ENCODE measurements at regions not wholly inside any gene's neighbourhood (a gene's known extent, or its start where the extent isn't known, plus 50 kb on each side); places are given as distances from the start of the nearest gene placed in this dataset.

DNA sequence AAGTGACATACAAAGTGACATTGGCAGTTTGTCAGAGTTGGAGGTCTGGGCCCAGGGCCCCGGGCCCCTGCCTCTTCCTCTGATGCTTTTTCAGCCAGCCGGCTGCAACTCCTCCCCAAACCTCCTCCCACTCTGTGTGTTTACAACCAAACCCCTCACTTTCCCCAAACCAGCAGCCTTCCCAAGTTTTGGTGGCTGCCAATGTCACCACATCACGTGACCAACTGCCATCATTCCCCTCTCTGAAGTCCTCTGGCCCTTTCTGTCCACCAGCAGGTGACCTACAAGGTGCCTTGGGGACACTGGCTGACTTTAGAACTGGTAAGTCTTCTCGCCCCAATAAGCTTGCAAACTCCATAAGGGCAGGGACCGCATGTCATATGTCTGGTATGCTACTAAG is 357.7 kb downstream of the BCOR start:
- no peak for DNase-seq (ENCODE audit: low read depth)

DNA sequence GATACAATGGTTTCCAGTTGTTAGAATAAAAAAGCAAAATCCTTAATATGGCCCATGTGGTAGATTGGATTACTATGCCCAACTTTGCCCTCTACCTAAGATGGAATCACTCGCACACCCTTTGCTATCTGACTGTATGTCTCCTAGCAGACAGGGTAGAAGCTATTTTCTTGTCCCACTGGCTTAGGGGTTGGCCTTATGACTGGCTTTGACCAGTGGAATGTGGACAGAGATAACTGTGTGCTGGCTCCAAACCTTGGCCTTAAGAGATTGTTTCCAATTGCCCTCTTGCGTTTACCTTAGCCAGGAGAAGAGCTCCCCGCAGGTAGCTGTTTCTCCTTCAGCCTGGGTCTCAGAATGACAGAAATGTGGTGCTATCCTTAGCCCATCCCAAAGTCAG is 355.9 kb downstream of the BCOR start:
- no peak for DNase-seq (ENCODE audit: low read depth)

DNA sequence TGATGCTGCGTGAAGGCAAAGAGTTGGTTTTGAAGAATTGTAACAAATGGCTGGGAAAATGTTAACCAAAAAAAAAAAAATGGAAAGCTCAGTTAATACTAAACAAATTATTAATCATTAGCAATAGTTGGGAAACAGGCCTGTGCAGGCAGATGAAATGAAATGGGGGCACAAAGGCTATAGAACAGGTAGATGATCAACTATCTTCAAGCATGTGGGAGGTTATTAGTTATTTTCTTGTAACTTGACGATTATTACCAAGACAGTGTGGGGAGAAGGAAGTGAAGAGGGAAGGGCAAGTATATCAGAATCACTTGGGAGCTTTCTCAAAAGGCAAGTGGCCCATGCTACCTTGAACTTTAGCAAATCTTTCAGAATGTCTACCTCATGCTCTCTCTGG is 351.9 kb downstream of the BCOR start:
- no peak for DNase-seq (ENCODE audit: low read depth)

DNA sequence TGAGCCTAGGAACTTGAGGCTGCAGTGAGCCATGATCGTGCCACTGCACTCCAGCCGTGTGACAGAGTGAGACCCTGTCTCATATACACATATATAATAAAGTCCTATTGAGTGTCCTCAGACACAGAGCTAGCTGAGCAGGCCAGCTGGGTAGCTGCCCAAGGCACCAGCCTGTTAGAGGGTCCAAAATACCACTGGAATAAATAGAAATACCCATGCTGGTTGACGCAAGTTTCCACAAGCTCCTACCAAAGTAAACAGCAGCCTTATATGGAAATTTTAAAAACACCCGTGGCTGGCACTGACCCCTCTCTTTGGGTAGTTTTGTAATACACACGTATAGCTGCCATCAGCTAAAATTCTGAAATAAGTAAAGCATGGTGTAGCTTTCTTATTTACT is 348.6 kb downstream of the BCOR start:
- no peak for DNase-seq (ENCODE audit: low read depth)

DNA sequence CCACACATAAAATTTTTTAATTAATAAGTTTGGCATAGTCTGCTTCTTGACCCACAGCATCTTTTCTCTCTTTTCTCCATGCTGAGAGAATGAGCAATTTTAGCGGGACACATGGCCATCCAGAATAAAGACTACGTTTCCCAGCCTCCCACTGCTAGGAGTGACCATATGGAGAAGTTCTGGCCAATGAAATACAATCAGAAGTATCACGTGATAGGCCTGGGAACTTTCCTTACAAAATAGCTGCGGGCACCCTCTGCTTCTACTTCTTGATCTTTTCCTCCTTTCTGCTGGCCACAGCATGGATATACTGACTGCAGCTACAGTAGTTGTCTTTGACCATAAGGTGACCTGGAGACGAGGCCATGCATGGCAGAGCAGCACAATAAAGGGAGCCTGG is 348.0 kb downstream of the BCOR start:
- DNase-seq (ENCODE audit: low read depth) = no peak

DNA sequence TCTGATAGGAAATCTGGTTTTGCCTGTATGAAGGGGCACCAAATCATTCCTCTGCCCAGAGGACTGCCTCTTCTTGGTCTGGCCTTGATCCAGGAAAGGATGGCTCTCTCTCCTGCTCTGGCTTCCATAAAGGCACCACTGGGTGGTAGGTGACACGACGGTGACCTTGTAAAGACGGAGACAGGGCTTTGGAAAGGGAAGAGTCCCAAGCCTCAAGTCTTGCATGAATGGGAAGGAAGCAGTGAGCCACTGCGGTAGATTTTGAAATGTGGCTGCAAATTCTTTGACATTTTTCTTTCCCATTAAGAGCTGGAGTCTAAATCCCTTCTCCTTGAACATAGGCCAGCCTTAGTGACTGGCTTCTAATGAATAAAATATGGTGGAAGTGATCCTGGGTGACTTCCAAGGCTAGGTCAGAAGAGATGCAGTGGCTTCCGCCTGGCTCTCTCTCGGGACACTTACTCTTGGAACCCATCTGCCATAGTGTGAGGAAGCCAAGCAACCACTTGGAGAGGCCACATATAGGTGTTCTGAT is 347.4 kb downstream of the BCOR start:
- no peak for DNase-seq (ENCODE audit: low read depth)

DNA sequence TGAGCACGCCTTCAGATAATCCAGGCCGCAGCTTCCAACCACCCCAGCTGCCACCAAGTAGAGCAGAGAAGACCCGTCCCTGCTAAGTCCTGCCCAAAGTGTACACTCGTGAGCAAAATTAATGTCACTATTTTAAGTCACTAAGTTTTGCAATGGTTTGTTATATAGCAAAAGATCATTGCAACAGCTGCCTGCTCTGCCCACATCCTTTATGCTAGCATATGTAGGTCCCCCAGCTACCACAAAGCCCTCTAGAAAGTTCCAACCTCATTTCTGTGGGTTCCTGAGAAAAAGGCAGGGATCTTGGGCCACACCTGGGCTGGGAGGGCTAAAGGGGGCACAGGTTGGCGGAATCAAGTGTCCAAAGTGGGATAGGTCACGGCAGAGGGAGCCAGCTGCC is 346.9 kb downstream of the BCOR start:
- DNase-seq (ENCODE audit: low read depth) = no peak

DNA sequence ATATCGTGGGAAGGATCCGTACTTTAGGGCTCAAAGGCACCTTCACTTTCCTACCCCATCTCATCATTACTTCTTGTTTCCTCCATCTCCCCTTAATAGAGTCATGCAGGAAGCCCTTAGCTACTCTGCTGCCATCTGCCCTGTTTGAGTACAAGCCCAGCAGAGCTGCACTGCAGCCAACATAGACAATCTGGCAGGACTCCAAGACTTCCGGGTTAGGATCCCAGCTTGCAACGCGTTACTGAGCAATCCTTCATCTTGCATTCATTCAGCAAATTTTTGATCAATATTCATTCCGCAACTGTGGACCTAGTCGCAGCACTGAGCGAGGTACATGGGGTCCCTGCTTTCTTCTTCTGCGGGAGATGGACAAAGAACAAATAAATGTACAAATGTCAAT is 344.9 kb downstream of the BCOR start:
- peak; percentile 31 for DNase-seq (ENCODE audit: low read depth)

DNA sequence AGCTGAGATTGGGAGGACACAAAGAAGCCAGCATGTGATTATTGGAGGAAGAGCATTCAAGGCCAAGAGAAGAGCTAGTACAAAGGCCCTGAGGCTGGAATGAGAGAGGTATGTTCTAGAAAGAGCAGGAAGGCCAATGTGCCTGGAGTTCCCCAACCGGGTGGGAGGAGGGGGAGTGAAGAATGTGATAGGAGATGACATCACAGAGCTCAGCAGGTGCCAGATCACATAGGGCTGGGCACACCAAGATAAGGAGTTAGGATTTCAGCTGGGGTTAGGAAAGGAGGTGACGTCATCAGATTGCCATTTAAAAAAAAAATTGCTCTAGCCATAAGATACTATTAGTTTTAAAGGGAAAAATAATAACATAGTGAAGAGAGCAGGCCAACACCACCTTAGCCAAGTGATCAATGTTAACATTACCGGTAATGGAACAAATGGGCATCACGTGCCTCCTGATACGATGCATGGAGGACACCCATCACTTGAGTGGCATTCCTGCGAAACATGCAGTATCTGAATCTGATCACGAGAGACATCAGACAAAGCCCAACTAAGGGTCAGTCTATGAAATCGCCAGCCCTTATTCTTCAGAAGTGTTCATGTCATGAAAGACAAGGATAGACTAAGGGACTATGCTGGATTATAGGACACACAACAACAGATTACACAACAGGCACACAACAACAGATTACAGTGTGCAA is 344.3 kb downstream of the BCOR start:
- DNase-seq (ENCODE audit: low read depth) = peak; percentile 81

DNA sequence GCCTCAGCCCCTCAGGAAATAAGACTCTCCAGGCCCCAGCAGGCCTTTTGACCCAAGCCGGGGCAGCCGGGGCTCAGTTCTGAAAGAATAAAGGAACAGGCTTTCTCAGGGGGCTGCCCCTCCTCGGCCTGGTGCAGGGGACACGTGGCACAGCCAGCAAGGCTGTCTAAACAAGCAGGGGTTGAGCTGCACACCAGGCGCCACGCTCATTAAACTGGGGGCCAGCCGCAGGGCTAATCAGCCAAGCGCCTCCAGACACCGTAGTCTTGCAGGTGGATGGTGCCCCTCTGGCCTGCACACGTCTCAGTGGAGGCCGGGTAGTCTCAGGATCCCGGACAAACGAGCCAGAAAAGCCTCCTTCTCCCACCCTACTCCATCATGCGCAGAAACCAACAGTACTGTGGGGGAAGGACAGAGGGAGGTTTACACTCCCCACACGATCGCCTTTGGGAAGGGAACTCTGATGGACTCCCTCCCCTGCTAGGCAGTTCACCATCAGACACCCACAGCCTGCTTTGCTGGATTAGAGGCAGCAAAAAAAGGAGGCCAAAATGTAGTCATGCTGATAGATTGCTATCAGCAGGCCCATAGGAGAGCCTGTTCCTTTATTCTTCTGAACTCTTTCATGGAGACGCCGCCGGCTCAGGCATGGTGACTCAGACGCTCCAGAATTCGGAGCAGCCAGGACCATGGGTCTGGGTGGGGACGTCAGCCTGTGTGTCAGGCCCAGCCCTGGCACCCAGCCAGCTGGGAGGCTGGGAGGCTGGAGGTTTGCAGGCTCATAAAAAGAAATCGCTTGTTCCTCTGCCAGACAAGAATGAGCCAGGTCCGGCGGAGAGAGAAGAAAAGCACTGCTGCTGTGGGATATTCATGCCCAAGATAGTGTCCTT is 342.4 kb downstream of the BCOR start:
- peak; percentile 89 for DNase-seq (ENCODE audit: low read depth)

DNA sequence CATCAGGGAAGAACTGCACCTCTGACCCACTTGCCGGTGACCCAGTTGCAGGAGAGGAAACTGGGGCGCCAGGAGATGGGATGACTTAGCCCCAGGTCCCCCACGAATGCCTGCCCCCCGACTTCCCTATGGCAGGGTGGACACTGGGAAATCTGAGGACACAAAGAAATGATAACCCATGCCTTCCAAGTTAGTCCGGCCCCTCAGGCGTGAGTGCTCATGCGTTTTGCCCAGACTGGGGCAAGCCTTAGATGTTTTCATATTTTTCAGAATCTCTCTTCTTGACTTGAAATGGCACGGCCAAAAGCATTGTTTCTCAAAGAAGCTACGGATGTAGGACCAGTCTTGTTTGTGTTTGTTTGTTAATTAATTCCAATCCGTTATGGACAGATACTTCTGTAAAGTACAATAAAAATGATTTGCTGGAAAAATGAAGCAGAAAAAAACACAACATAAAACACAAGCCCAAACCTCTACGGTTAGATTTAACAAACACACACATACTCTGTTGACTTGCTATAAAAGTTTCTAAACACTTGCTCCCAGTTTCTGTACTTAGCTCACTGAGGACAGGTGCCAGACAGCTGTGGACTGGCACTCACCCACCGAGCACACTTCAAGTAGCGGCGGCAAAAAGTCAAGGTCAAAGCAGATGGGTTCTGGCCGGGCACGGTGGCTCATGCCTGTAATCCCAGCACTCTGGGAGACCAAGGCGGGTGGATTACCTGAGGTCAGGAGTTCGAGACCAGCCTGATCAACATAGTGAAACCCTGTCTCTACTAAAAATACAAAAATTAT is 341.5 kb downstream of the BCOR start:
- DNase-seq (ENCODE audit: low read depth) = no peak

DNA sequence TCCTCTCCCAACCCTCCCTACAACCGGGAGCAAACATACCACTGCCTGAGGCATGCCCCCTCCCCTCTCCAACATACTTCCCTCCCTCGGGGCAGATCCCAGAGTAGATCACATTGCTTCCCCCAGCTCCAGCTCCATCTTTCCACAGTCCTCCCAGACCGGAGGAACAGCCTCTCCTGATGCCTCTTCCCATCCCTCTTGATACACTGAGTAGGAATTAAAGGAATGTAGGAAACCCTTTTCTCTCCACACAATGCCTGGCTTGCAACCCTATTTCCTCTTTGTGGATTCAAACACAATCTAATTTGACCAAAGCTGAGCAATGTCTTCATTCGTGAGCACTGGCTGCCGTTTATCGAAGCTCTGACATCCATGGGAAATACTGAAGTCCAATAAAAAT is 339.8 kb downstream of the BCOR start:
- peak; percentile 59 for DNase-seq (ENCODE audit: low read depth)

DNA sequence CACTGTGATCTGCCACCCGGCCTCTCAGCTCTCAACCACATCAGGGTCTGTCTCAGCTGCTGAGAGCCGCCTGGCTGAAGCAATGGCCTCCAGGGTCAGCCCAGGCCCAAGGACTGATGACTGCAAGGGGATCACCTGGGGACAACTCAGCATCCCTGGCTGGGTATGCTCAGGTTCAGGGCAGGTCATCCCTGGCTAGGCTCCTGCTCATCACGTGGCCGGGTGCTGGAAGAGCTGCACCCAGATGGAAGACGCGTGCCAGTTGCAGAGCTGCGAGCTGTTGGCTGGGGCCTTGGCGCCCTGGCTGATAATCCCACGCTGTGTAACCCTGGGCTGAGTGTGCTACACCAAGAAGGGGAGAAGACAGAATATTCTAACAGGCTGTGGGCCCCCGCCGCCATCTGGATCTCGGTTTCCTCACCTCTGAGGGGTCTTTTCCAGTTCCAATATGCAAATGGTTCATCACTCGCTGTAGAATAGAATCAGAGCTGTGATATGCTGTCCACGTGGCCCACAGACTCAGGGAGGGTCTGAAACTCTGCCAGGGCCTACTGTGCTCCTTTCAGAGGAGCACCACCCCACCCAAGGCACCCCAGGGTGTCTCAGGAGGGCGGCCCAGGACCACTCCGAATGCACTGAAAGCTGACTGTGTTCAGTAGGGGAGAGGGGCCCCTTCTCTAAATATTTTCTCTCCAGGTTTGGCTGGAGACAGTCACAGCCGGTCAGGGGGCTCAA is 338.8 kb downstream of the BCOR start:
- DNase-seq (ENCODE audit: low read depth) = no peak

DNA sequence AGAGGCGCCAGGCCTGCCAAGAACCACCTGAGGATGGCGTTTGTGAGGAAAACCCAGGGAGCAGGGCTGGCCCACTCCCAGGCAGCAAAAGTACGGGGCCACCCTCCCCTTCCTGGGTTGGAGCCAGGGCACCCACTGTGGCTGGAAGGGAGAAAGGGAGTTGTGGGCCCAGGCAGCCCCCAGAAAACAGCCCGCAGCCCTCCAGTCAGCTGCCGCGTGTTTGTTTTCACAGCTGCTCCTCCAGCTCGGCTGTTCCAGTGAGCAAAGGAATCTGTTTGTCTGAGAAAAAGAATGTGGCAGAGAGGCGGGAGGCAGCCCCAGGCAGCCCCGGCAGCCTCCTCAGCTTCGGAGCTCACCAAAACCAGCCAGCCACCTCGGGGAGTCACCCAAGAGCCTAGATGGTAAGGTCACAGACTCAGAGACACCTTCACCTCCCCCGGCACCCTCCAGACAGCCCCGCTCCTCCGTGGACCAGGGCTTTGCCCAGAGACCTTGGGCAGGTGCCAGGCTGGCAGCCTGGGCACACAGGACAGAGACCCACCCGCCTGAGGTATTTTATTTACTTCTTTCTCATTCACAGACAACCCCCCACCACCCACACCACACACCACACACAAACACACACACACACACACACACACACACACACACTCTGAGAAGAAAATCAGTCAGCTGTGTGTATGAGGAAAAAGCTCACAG is 338.1 kb downstream of the BCOR start:
- DNase-seq (ENCODE audit: low read depth) = peak; percentile 49

DNA sequence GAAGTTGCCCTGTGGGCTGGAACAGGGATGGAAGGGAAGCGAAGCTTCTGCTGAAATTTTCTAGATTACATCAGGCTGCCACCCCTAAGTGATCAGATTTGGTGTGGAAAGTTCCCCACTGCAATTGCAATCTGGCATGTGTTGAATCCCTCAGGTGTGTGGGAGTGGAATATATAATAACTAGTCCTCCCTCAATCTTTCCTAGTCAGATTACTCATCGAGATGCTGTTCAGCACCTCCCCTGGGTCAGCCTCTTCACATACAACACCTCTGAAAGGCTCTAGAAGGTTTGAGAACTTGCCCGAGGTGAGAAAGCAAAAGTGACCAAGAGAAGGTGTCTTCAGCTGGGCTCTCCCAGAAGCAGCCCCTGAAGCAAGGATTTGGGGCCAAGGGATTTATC is 336.8 kb downstream of the BCOR start:
- DNase-seq (ENCODE audit: low read depth) = peak; percentile 70

DNA sequence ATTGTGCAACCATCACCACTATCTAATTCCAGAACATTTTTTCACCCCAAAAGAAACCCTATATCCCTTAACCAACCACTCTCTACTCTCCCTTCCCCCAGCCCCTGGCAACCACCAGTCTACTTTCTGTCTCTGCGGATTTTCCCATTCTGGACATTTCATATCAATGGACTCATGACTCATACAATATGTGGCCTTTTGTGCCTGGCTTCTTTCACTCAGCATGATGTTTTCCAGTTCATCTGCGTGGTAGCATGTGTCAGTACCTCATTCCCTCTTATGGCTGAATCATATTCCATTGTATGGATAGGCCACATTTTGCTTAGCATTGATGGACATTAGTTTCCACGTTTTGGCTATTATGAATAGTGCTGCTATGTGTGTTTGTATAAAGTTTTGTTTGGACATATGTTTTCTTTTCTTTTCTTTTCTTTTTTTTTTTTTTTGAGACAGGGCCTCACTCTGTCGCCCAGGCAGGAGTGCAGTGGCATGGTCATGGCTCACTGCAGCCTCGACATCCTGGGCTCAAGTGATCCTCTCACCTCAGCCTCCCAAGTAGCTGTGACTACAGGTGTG is 335.4 kb downstream of the BCOR start:
- peak; percentile 93 for DNase-seq (ENCODE audit: low read depth)

DNA sequence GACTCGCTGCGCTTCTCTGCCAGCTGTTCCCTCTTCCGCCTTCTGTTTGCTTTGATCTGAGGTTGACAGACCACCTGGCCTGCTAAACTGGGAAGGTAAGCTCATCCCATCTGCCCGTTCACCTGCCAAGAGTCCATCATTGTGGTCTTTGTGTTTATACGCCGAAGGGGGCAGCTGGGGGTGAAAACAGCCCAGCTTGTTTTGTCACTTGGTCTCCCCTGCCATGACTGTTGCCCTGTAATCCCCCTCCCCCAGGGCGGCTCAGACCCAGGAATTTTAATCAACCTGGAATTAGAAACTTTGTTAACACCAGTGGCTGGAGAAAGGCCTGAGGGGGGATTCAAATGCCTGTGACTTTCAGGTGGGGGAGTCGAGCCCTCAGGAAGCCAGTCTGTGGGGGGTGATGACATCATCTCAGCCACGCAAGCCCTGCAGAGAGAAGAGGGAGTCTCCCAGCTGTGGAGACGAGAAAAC is 333.3 kb downstream of the BCOR start:
- DNase-seq (ENCODE audit: low read depth) = peak; percentile 45

DNA sequence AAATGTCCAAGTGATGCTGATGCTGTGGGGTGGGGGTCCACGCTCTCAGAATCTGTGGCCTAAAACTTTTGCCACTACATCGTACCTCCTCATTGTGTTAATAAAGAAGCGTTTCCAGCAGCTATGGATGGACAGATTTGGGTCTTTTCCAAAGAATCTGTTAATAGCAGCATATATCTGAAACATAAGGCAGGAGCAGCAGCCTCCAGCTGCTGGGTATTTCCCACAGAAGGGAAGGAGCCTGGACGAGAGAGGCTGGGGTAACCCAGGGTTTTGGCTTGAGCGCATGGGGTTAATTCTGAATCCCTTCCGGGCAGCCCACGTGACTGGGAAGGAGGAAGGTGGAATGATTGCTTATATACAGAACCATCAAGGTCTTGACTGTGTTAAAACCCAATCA is 332.4 kb downstream of the BCOR start:
- DNase-seq (ENCODE audit: low read depth) = no peak

DNA sequence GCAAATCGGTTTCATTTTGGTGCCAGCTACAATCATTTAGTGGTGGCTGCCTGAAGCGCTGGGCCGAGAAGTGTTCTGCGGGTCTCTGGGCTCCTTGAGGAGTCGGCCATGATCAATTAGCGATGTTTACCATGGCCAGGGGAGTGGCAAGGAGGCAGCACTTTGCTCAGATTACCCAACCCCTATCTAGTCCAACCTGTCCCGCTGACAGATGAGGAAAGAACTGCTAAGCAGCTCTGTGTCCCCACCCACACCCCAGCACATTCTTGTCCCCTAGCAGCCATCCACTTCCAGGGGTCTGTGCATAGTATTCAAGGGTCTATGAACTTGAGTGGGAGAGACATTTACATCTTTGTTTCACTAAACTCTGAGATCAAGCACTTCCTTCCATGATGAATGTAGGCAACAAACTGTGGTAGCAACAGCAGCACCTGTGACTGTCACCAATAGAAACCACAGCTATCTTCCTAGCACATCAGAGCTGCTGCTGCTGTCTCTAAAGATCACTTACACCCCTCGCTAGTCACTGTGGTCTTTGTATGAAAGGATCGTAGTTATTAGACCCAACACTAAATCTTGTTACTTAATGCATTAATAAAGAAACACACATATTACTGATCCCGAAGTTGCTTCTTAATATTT is 331.6 kb downstream of the BCOR start:
- DNase-seq (ENCODE audit: low read depth) = no peak

DNA sequence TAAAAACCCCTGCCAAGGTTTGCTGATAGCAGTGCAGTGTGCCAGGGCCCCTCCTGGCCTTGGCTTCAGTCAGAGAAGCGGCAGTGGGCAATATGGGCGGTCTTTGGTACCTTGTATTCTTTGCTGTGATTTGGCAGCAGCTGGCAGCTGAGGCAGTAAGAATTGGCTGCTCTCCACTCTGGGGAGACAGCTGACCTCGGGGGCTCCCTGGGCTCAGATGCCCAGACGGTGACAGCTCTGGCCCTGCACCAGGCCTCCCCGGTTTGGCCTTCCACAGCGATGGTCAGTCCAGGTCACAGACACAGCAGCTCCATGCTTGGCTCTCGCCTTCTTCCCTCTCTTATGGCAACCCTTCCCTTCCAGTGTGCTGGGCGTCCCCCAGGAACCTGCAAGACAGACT is 330.9 kb downstream of the BCOR start:
- DNase-seq (ENCODE audit: low read depth) = no peak

All from amniotic epithelial cell (primary cell).